RWPE1 (cell line): ENCODE measurements at regions not wholly inside any gene's neighbourhood (a gene's known extent, or its start where the extent isn't known, plus 50 kb on each side); places are given as distances from the start of the nearest gene placed in this dataset.

Source experiments
- CTCF ChIA-PET: fragments of 350-600 bp; sonication (Branson Sonifier 250); formaldehyde crosslinking; extraction: SDS; loops from one replicate; lab custom pipeline; 2021; lab: Yijun Ruan, JAX
- POLR2A ChIA-PET: fragments of 400-600 bp; formaldehyde crosslinking; extraction: SDS; loops from one replicate; lab custom pipeline; 2020; ENCODE audit warnings: antibody characterized with exemption; ENCODE audit not compliant: low non-redundant PET; lab: Yijun Ruan, JAX
- DNase-seq: peaks from one replicate; pipeline ENCODE4 v3.0.0; 2012; ENCODE audit warnings: low spot score
- H3K27ac ChIP-seq: fragments of 450-650 bp; 2 replicates; pipeline ENCODE4 v1.5.1; 2017
- CTCF ChIP-seq: fragments of 450-650 bp; conservative IDR thresholded peaks from 2 replicates; pipeline ENCODE4 v1.5.1; 2017; ENCODE audit warnings: low read depth, mild to moderate bottlenecking

GRCh38 chr13:81596224-81596753 lies 1255.4 kb upstream of the SPRY2 start:
- no peak for DNase-seq
- H3K27ac ChIP-seq, result no peak overlapping the region
- no peak for TF ChIP-seq CTCF
- CTCF ChIA-PET, result no interaction called here
- POLR2A ChIA-PET, result no interaction called here

- H3K27ac ChIP-seq, result no peak overlapping the region
- TF ChIP-seq CTCF, result no peak
- CTCF ChIA-PET, result no interaction called here
- DNase-seq, result no peak
- POLR2A ChIA-PET, result no interaction called here
Observed at GRCh38 chr13:81591528-81592220, 1250.7 kb upstream of the SPRY2 start.

DNA sequence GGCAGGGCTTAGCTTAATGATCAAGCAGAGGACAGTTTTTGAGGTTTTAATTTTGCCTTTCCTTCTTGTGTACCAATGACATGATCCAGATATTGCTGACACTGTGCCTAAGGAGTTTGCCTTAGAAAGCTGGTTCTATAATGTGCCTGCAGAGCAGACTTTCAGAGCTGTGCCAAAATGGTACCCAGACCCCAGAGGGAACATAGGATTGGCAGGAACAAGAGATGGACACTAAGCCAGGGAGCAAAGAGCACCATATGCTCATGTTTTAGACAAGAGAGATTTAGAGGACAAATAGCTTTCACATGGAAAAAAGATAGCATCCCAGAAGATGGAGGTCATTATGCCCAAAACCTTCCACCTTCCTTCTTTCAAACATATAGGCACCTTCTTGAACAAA lies 1241.5 kb upstream of the SPRY2 start:
- no peak for DNase-seq
- TF ChIP-seq CTCF, result no peak
- ChIA-PET CTCF (no interaction called here), POLR2A (no interaction called here)
- H3K27ac ChIP-seq, result no peak overlapping the region

- no peak for DNase-seq
- H3K27ac ChIP-seq, result no peak overlapping the region
- POLR2A ChIA-PET, result no interaction called here
- CTCF ChIA-PET, result interaction anchor here (0.8 kb wide), 1 partner anchor 21 kb away, joined by 3 read pairs; no protein-coding TSS in a partner anchor
- TF ChIP-seq CTCF, result no peak
Observed at GRCh38 chr13:81577601-81578195, 1236.8 kb upstream of the SPRY2 start.

GRCh38 chr13:81568824-81569223 lies 1227.9 kb upstream of the SPRY2 start:
- H3K27ac ChIP-seq, result no peak overlapping the region
- no peak for DNase-seq
- TF ChIP-seq CTCF, result no peak
- ChIA-PET CTCF (interaction anchor here (0.6 kb wide), 1 partner anchor 111 kb away, joined by 4 read pairs; no protein-coding TSS in a partner anchor), POLR2A (no interaction called here)

GRCh38 chr13:81565849-81566248 lies 1224.9 kb upstream of the SPRY2 start:
- no peak for TF ChIP-seq CTCF
- ChIA-PET CTCF (no interaction called here), POLR2A (no interaction called here)
- H3K27ac ChIP-seq, result no peak overlapping the region
- DNase-seq, result no peak
